ENCODE measurements at regions not wholly inside any gene's neighbourhood (a gene's known extent, or its start where the extent isn't known, plus 50 kb on each side); places are given as distances from the start of the nearest gene placed in this dataset.
A peak's percentile ranks its signal among the peaks of the same experiment; 100 is the strongest.

DNA sequence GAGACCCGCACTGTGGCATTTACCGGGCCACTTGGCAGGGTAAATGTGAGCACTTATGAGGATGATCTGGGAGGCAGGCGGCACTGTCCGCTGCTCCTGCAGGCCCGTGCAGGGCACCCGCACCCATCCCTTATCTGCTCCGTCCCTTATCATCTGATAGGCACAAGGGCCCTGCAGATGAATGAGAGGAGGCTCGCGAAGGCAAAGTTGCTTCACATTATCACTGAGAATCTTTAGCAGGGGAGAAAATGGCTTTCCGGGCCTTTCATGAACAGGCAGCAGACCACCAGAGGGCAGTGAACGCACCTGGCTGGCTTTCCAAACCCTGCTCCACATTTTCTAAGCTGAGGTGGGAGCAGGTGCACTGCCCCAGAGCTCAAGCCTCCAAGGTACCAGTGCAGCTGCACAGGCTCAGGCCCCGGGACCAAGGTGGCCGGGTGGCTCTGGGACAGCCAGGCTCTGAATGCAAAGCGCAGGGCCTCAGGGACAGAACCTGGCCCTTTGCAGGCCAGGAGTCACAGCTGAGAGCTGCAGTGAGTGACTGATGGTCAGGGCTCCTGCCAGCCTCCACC, 165.6 kb downstream of the SHANK2 start:
- TF ChIP-seq, protein P1, sequence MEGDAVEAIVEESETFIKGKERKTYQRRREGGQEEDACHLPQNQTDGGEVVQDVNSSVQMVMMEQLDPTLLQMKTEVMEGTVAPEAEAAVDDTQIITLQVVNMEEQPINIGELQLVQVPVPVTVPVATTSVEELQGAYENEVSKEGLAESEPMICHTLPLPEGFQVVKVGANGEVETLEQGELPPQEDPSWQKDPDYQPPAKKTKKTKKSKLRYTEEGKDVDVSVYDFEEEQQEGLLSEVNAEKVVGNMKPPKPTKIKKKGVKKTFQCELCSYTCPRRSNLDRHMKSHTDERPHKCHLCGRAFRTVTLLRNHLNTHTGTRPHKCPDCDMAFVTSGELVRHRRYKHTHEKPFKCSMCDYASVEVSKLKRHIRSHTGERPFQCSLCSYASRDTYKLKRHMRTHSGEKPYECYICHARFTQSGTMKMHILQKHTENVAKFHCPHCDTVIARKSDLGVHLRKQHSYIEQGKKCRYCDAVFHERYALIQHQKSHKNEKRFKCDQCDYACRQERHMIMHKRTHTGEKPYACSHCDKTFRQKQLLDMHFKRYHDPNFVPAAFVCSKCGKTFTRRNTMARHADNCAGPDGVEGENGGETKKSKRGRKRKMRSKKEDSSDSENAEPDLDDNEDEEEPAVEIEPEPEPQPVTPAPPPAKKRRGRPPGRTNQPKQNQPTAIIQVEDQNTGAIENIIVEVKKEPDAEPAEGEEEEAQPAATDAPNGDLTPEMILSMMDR (IDR thresholded peaks at IDR 0.05), result peak; percentile 88
- TF ChIP-seq POLR2AphosphoS5 (IDR thresholded peaks at IDR 0.05; ENCODE audit: low read depth, low read length), result no peak
- no peak for TF ChIP-seq SIN3A (IDR thresholded peaks at IDR 0.05; ENCODE audit: borderline replicate concordance, insufficient read depth, low read depth, low read length)
- TF ChIP-seq, protein P2, sequence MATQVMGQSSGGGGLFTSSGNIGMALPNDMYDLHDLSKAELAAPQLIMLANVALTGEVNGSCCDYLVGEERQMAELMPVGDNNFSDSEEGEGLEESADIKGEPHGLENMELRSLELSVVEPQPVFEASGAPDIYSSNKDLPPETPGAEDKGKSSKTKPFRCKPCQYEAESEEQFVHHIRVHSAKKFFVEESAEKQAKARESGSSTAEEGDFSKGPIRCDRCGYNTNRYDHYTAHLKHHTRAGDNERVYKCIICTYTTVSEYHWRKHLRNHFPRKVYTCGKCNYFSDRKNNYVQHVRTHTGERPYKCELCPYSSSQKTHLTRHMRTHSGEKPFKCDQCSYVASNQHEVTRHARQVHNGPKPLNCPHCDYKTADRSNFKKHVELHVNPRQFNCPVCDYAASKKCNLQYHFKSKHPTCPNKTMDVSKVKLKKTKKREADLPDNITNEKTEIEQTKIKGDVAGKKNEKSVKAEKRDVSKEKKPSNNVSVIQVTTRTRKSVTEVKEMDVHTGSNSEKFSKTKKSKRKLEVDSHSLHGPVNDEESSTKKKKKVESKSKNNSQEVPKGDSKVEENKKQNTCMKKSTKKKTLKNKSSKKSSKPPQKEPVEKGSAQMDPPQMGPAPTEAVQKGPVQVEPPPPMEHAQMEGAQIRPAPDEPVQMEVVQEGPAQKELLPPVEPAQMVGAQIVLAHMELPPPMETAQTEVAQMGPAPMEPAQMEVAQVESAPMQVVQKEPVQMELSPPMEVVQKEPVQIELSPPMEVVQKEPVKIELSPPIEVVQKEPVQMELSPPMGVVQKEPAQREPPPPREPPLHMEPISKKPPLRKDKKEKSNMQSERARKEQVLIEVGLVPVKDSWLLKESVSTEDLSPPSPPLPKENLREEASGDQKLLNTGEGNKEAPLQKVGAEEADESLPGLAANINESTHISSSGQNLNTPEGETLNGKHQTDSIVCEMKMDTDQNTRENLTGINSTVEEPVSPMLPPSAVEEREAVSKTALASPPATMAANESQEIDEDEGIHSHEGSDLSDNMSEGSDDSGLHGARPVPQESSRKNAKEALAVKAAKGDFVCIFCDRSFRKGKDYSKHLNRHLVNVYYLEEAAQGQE (IDR thresholded peaks at IDR 0.05; ENCODE audit: insufficient read depth in 1 of 2, low read depth in 2 of 2, low read length in 1 of 2), result no peak
